ENCODE measurements at regions not wholly inside any gene's neighbourhood (a gene's known extent, or its start where the extent isn't known, plus 50 kb on each side); places are given as distances from the start of the nearest gene placed in this dataset.

GRCh38 chr9:30796764-30797163 is 1587.7 kb upstream of the ACO1 start:
- no peak for DNase-seq
- no peaks in the 10 kb centered on the region for H3K36me3 ChIP-seq
- intact Hi-C loops (cut with micrococcal nuclease), result no loop called here

GRCh38 chr9:30799527-30800101 is 1584.8 kb upstream of the ACO1 start:
- TF ChIP-seq CTCF (IDR thresholded peaks at IDR 0.05; ENCODE audit: borderline replicate concordance), result no peak
- Histone ChIP-seq H3K4me1 (no peaks in the 10 kb centered on the region), H3K27me3 (ENCODE audit: low read depth) (no peaks in the 10 kb centered on the region), H3K4me3 (no peak overlapping the region), H3K9me3 (replicated peaks) (peaks cover 3% of the 10 kb centered on the region), H3K36me3 (no peaks in the 10 kb centered on the region), H3K27ac (replicated peaks) (no peak overlapping the region)
- no peak for DNase-seq
- intact Hi-C loops (cut with micrococcal nuclease), result no loop called here

More at GRCh38 chr9:30796764-30797163, 1587.7 kb upstream of the ACO1 start:
- TF ChIP-seq CTCF (IDR thresholded peaks at IDR 0.05; ENCODE audit: borderline replicate concordance), result no peak
- Histone ChIP-seq H3K4me1 (no peaks in the 10 kb centered on the region), H3K27me3 (ENCODE audit: low read depth) (no peaks in the 10 kb centered on the region), H3K27ac (replicated peaks) (no peak overlapping the region), H3K4me3 (no peak overlapping the region), H3K9me3 (replicated peaks) (peaks cover 3% of the 10 kb centered on the region)

- H3K9me3 ChIP-seq (replicated peaks), result peaks cover 3% of the 10 kb centered on the region
- no peak for TF ChIP-seq CTCF (IDR thresholded peaks at IDR 0.05; ENCODE audit: borderline replicate concordance)
- no peaks in the 10 kb centered on the region for H3K27me3 ChIP-seq (ENCODE audit: low read depth)
- H3K4me1 ChIP-seq, result no peaks in the 10 kb centered on the region
- no peak overlapping the region for H3K27ac ChIP-seq (replicated peaks)
- intact Hi-C loops (cut with micrococcal nuclease), result no loop called here
- no peak overlapping the region for H3K4me3 ChIP-seq
- DNase-seq, result no peak
- no peaks in the 10 kb centered on the region for H3K36me3 ChIP-seq
These were observed 1584.0 kb upstream of the ACO1 start for GRCh38 chr9:30800421-30800820.

GRCh38 chr9:30812821-30813220 is 1571.6 kb upstream of the ACO1 start:
- no peaks in the 10 kb centered on the region for H3K27me3 ChIP-seq (ENCODE audit: low read depth)
- no peak for TF ChIP-seq CTCF (IDR thresholded peaks at IDR 0.05; ENCODE audit: borderline replicate concordance)
- H3K36me3 ChIP-seq, result no peaks in the 10 kb centered on the region
- H3K27ac ChIP-seq (replicated peaks), result no peak overlapping the region
- no peaks in the 10 kb centered on the region for H3K4me1 ChIP-seq
- no peak overlapping the region for H3K4me3 ChIP-seq
- intact Hi-C loops (cut with micrococcal nuclease), result no loop called here
- DNase-seq, result no peak
- no peaks in the 10 kb centered on the region for H3K9me3 ChIP-seq (replicated peaks)

GRCh38 chr9:30815585-30815984 is 1568.9 kb upstream of the ACO1 start:
- Histone ChIP-seq H3K27me3 (ENCODE audit: low read depth) (no peaks in the 10 kb centered on the region), H3K4me3 (no peak overlapping the region), H3K27ac (replicated peaks) (no peak overlapping the region), H3K36me3 (no peaks in the 10 kb centered on the region), H3K9me3 (replicated peaks) (no peaks in the 10 kb centered on the region), H3K4me1 (no peaks in the 10 kb centered on the region)
- DNase-seq, result no peak
- no peak for TF ChIP-seq CTCF (IDR thresholded peaks at IDR 0.05; ENCODE audit: borderline replicate concordance)
- intact Hi-C loops (cut with micrococcal nuclease), result no loop called here

Measured in left ventricle myocardium inferior (tissue), 1 donor.